B cell (primary cell): ENCODE measurements at regions not wholly inside any gene's neighbourhood (a gene's known extent, or its start where the extent isn't known, plus 50 kb on each side); places are given as distances from the start of the nearest gene placed in this dataset.

ENCODE experiments used
- ATAC-seq: fragments of 200-7000 bp; cut with Tn5 transposase; one replicate; pipeline ENCODE4 v1.10.0; 2021; ENCODE audit warnings: low read depth, mild to moderate bottlenecking, moderate number of reproducible peaks, moderate library complexity
- CTCF ChIA-PET: fragments of 350-600 bp; sonication (Branson Sonifier 250); formaldehyde crosslinking; loops from one replicate; lab custom pipeline; 2021; ENCODE audit warnings: antibody characterized with exemption, inconsistent platforms; lab: Charles Lee
- POLR2A ChIA-PET: fragments of 350-600 bp; sonication (Branson Sonifier 250); formaldehyde crosslinking; loops from one replicate; lab custom pipeline; 2021; ENCODE audit warnings: antibody characterized with exemption; lab: Charles Lee
- DNase-seq: peaks from one replicate; pipeline ENCODE4 v3.0.0; 2013
- H2AFZ ChIP-seq: 2 replicates; pipeline ENCODE4 v1.6.1; 2012; ENCODE audit warnings: mild to moderate bottlenecking, low read depth, low read length; ENCODE audit not compliant: insufficient read depth, poor library complexity, severe bottlenecking
- H3K27ac ChIP-seq, 2 donors: 1 replicate in 1 of 2; 2 replicates in 1 of 2; pipeline ENCODE4 v1.5.1; 2012 to 2013; ENCODE audit warnings: low read length in 2 of 2, mild to moderate bottlenecking in 2 of 2, moderate library complexity in 1 of 2
- H3K27me3 ChIP-seq, 4 experiments: fragments of 200-600 bp in 1 of 4; sonication (generic) in 1 of 4; replicated peaks in 1 of 4; 1 replicate in 2 of 4; 2 replicates in 2 of 4; pipeline versions ENCODE4 v1.6.1 to v1.7.0; 2013 to 2016; ENCODE audit warnings: low read length in 3 of 4, mild to moderate bottlenecking in 2 of 4, mixed read lengths in 1 of 4, moderate library complexity in 1 of 4; ENCODE audit not compliant: insufficient read depth in 4 of 4, control insufficient read depth in 3 of 4; ENCODE audit errors: control extremely low read depth in 1 of 4
- H3K36me3 ChIP-seq, 2 experiments: replicated peaks in 1 of 2; 1 replicate in 1 of 2; 2 replicates in 1 of 2; pipeline versions ENCODE4 v1.6.1 to v1.7.1; 2013; ENCODE audit warnings: low read length in 1 of 2; ENCODE audit not compliant: insufficient read depth in 2 of 2, control insufficient read depth in 1 of 2; ENCODE audit errors: control extremely low read depth in 1 of 2, extremely low read depth in 1 of 2
- H3K4me1 ChIP-seq, 2 donors: fragments of 200-600 bp in 1 of 2; sonication (generic) in 1 of 2; 1 replicate in 1 of 2; 2 replicates in 1 of 2; pipeline versions ENCODE4 v1.5.1 to v1.6.1; 2013 to 2017; ENCODE audit warnings: low read length in 2 of 2; ENCODE audit not compliant: control insufficient read depth in 2 of 2, insufficient read depth in 2 of 2
- H3K4me2 ChIP-seq: replicated peaks from 2 replicates; pipeline ENCODE3; 2012; ENCODE audit warnings: mild to moderate bottlenecking, low read depth, low read length; ENCODE audit not compliant: poor library complexity, severe bottlenecking
- H3K4me3 ChIP-seq, 5 experiments: fragments of 200-600 bp in 1 of 5; sonication (generic) in 1 of 5; 1 replicate in 3 of 5; 2 replicates in 2 of 5; pipeline versions ENCODE4 v1.5.1 to v1.7.0; 2011 to 2016; ENCODE audit warnings: low read length in 4 of 5, mild to moderate bottlenecking in 4 of 5, low read depth in 2 of 5, control low read depth in 1 of 5, moderate library complexity in 1 of 5; ENCODE audit not compliant: insufficient read depth in 1 of 5; ENCODE audit errors: control extremely low read depth in 1 of 5, extremely low read depth in 1 of 5
- H3K79me2 ChIP-seq: fragments of 200-600 bp; sonication (generic); one replicate; pipeline ENCODE4 v1.6.0; 2016; ENCODE audit warnings: low read length; ENCODE audit not compliant: control insufficient read depth, insufficient read depth
- H3K9ac ChIP-seq: fragments of 200-600 bp; sonication (generic); 2 replicates; pipeline ENCODE4 v1.6.1; 2017; ENCODE audit warnings: mild to moderate bottlenecking, low read length, moderate library complexity
- H3K9me3 ChIP-seq, 3 donors: one replicate each; pipeline versions ENCODE4 v1.6.1 to v1.7.1; 2013; ENCODE audit warnings: low read length in 2 of 3; ENCODE audit not compliant: control insufficient read depth in 2 of 3, insufficient read depth in 1 of 3; ENCODE audit errors: control extremely low read depth in 1 of 3
- H4K20me1 ChIP-seq: 2 replicates; pipeline ENCODE4 v1.6.0; 2012; ENCODE audit warnings: mild to moderate bottlenecking, low read length; ENCODE audit not compliant: insufficient read depth, control insufficient read depth, poor library complexity, severe bottlenecking
- H3K27ac Mint-ChIP-seq: one replicate; pipeline ENCODE4 v1.8.0; 2021; ENCODE audit warnings: mixed read lengths
- H3K27me3 Mint-ChIP-seq: one replicate; pipeline ENCODE4 v1.8.0; 2021; ENCODE audit warnings: mixed read lengths
- H3K4me1 Mint-ChIP-seq: one replicate; pipeline ENCODE4 v1.8.0; 2021; ENCODE audit warnings: mixed read lengths
- H3K4me3 Mint-ChIP-seq: one replicate; pipeline ENCODE4 v1.8.0; 2021; ENCODE audit warnings: mixed read lengths
- H3K9me3 Mint-ChIP-seq: one replicate; pipeline ENCODE4 v1.8.0; 2022; ENCODE audit warnings: mixed read lengths; ENCODE audit not compliant: insufficient read depth
- EZH2 ChIP-seq: IDR thresholded peaks from 2 replicates; pipeline ENCODE4 v1.6.1; 2012; ENCODE audit warnings: borderline replicate concordance, low read depth, mild to moderate bottlenecking, moderate library complexity, low read length; ENCODE audit not compliant: insufficient read depth, poor library complexity, severe bottlenecking
- WGBS: methylation state at CpG from one replicate; pipeline ENCODE4 v1.1.5; 2013; ENCODE audit warnings: missing lambda C conversion rate; ENCODE audit not compliant: insufficient coverage; 5-methylcytosine and 5-hydroxymethylcytosine counted together
- intact Hi-C: fragments of 100-400 bp; cut with micrococcal nuclease; formaldehyde crosslinking; loops from one replicate; pipeline ENCODE4 v1.10.0; 2022
- TF ChIP-seq, protein P1 (sequence below): fragments of 200-600 bp; IDR thresholded peaks from one replicate; pipeline ENCODE4 v1.8.0; 2022; ENCODE audit warnings: antibody characterized with exemption, mild to moderate bottlenecking

- Mint-ChIP-seq H3K4me3 (no peak overlapping the region), H3K4me1 (no peaks in the 10 kb centered on the region), H3K9me3 (no peaks in the 10 kb centered on the region), H3K27me3 (no peaks in the 10 kb centered on the region), H3K27ac (no peak overlapping the region)
- no peaks in the 10 kb centered on the region for H3K79me2 ChIP-seq
- DNase-seq (no peak), ATAC-seq (no peak)
- ChIA-PET CTCF (no interaction called here), POLR2A (no interaction called here)
- no peaks in the 10 kb centered on the region for H4K20me1 ChIP-seq
- no peak overlapping the region for H3K27ac ChIP-seq
- no peaks in the 10 kb centered on the region for H3K36me3 ChIP-seq
- H3K9me3 ChIP-seq: peaks cover 0 to 8% (median 0%) of the 10 kb centered on the region in 3 donors
- no peak overlapping the region for H3K9ac ChIP-seq
- H3K4me1 ChIP-seq: no peaks in the 10 kb centered on the region
- intact Hi-C loops: no loop called here
- H3K4me3 ChIP-seq: no peak overlapping the region
- no peaks in the 10 kb centered on the region for H3K27me3 ChIP-seq
- no peak overlapping the region for H3K4me2 ChIP-seq
- TF ChIP-seq, protein P1, sequence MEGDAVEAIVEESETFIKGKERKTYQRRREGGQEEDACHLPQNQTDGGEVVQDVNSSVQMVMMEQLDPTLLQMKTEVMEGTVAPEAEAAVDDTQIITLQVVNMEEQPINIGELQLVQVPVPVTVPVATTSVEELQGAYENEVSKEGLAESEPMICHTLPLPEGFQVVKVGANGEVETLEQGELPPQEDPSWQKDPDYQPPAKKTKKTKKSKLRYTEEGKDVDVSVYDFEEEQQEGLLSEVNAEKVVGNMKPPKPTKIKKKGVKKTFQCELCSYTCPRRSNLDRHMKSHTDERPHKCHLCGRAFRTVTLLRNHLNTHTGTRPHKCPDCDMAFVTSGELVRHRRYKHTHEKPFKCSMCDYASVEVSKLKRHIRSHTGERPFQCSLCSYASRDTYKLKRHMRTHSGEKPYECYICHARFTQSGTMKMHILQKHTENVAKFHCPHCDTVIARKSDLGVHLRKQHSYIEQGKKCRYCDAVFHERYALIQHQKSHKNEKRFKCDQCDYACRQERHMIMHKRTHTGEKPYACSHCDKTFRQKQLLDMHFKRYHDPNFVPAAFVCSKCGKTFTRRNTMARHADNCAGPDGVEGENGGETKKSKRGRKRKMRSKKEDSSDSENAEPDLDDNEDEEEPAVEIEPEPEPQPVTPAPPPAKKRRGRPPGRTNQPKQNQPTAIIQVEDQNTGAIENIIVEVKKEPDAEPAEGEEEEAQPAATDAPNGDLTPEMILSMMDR: no peak
- no peak for TF ChIP-seq EZH2
- no peak overlapping the region for H2AFZ ChIP-seq
- no CpG with 5 or more reads among the region's 2 CpGs for WGBS
These were observed 98.9 kb upstream of the NTRK2 start for GRCh38 chr9:84570482-84571154.

GRCh38 chr9:84573083-84573482, 96.4 kb upstream of the NTRK2 start:
- H3K4me3 ChIP-seq: no peak overlapping the region
- ChIA-PET CTCF (no interaction called here), POLR2A (no interaction called here)
- Mint-ChIP-seq H3K4me3 (no peak overlapping the region), H3K9me3 (no peaks in the 10 kb centered on the region), H3K4me1 (no peaks in the 10 kb centered on the region), H3K27ac (no peak overlapping the region), H3K27me3 (peaks cover 5% of the 10 kb centered on the region)
- intact Hi-C loops: no loop called here
- no peaks in the 10 kb centered on the region for H3K27me3 ChIP-seq
- H3K4me1 ChIP-seq: no peaks in the 10 kb centered on the region
- H3K27ac ChIP-seq: no peak overlapping the region
- ATAC-seq: no peak
- peaks cover 0 to 3% (median 0%) of the 10 kb centered on the region in 3 donors for H3K9me3 ChIP-seq
- no peaks in the 10 kb centered on the region for H4K20me1 ChIP-seq
- no peak overlapping the region for H3K9ac ChIP-seq
- WGBS: 61% methylated on average over 3 of the region's 4 CpGs
- no peak overlapping the region for H2AFZ ChIP-seq
- H3K79me2 ChIP-seq: no peaks in the 10 kb centered on the region
- no peak overlapping the region for H3K4me2 ChIP-seq
- no peaks in the 10 kb centered on the region for H3K36me3 ChIP-seq
- TF ChIP-seq EZH2: no peak
- TF ChIP-seq, protein P1: no peak
- no peak for DNase-seq
